ENCODE measurements at regions not wholly inside any gene's neighbourhood (a gene's known extent, or its start where the extent isn't known, plus 50 kb on each side); places are given as distances from the start of the nearest gene placed in this dataset.

- H3K27ac Mint-ChIP-seq = no peak overlapping the region
- no peaks in the 10 kb centered on the region for H3K27me3 ChIP-seq (ENCODE audit: insufficient read depth)
- no peak overlapping the region; the same call in 1 of the 2 replicates for H2AFZ ChIP-seq
- H4K20me1 ChIP-seq (replicated peaks; ENCODE audit: insufficient read depth) = no peaks in the 10 kb centered on the region
- no peaks in the 10 kb centered on the region for H3K36me3 ChIP-seq (ENCODE audit: insufficient read depth)
- H3K4me3 Mint-ChIP-seq = no peak overlapping the region
- no peak for TF ChIP-seq JUNB (IDR thresholded peaks at IDR 0.05; ENCODE audit: unreplicated experiment)
- TF ChIP-seq REST (IDR thresholded peaks at IDR 0.05; ENCODE audit: unreplicated experiment) = no peak
- TF ChIP-seq ZNF114 (CRISPR knock-in tag; IDR thresholded peaks at IDR 0.05) = no peak
- no peak for TF ChIP-seq CTCF (conservative IDR thresholded peaks at IDR 0.05; ENCODE audit: low read depth in 2 of 2)
- no peak for TF ChIP-seq ZNF462 (CRISPR knock-in tag; IDR thresholded peaks at IDR 0.05)
- TF ChIP-seq EZH2phosphoT487 (IDR thresholded peaks at IDR 0.05; ENCODE audit: unreplicated experiment) = no peak
- TF ChIP-seq NANOG (IDR thresholded peaks at IDR 0.05; ENCODE audit: borderline replicate concordance) = no peak
- H3K27ac ChIP-seq (ENCODE audit: low read depth) = no peak overlapping the region
- H3K4me2 ChIP-seq = no peak overlapping the region
- H3K9me2 ChIP-seq (ENCODE audit: insufficient read depth) = no peaks in the 10 kb centered on the region
- H3K27me3 Mint-ChIP-seq (ENCODE audit: insufficient read depth, low read depth, poor library complexity) = peaks cover 2% of the 10 kb centered on the region
- H3F3A ChIP-seq (replicated peaks; ENCODE audit: low read depth) = no peaks in the 10 kb centered on the region
- H3K36me3 Mint-ChIP-seq (ENCODE audit: low read depth) = no peaks in the 10 kb centered on the region; the same call in 1 of the 3 replicates
- H3K79me2 ChIP-seq (replicated peaks; ENCODE audit: insufficient read depth) = no peaks in the 10 kb centered on the region
- peak; percentile 44; the same call in 2 of the 3 replicates for ATAC-seq
- peaks cover 5% of the 10 kb centered on the region; the same call in 2 of the 3 replicates for H3K9me3 Mint-ChIP-seq
- H3K4me1 Mint-ChIP-seq = no peaks in the 10 kb centered on the region; the same call in 2 of the 3 replicates
- no peak for DNase-seq (ENCODE audit: low spot score)
- no peaks in the 10 kb centered on the region for H3K4me1 ChIP-seq (ENCODE audit: insufficient read depth)
- no peak overlapping the region for H3K4me3 ChIP-seq
Measured at GRCh38 chr6:149173222-149173621, 144.3 kb upstream of the TAB2 start.
